GM12874 (cell line): ENCODE measurements at regions not wholly inside any gene's neighbourhood (a gene's known extent, or its start where the extent isn't known, plus 50 kb on each side); places are given as distances from the start of the nearest gene placed in this dataset.

Source experiments
- CTCF ChIP-seq: IDR thresholded peaks from 2 replicates; pipeline ENCODE4 v1.5.1; 2011; ENCODE audit warnings: low read depth, mild to moderate bottlenecking, control low read depth, low read length, moderate library complexity; ENCODE audit not compliant: insufficient read depth

DNA sequence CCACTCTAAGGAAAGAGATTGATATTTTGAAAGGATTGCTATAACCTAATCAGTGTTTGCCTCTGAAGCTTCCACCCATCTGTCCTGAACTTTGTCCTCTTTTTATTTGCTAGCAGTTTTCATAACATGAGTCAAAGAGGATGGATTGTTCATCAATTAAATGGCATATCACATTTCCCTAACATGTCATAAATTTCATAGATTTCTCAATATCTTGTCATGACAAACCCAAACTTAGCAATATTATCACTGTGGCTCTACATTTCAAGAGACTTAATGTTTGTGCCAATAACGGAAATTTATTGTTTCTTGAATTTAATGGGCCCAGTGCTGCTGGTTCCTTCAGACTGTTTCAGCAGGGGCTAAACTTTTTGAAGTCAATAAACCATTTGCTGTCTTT, 330.3 kb downstream of the CAAP1 start:
- TF ChIP-seq CTCF, result no peak

DNA sequence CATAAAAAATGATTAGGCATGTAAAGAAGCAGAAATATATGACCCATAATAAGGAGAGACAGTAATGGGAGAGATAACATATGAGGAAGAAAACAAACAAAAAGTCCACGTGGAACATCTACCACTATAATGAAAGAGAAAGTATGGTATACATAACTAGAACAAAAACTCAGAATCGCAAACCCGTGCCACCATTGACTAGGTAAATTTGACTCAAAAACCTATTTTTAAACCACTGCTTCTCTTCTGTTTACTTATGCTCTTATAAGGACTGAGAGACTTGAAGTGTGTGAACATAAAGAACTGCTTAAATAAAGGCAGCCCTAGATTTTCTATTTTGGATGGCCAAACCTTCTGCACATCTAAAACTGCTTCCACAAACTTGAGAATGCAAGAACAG, 330.7 kb downstream of the CAAP1 start:
- no peak for TF ChIP-seq CTCF

DNA sequence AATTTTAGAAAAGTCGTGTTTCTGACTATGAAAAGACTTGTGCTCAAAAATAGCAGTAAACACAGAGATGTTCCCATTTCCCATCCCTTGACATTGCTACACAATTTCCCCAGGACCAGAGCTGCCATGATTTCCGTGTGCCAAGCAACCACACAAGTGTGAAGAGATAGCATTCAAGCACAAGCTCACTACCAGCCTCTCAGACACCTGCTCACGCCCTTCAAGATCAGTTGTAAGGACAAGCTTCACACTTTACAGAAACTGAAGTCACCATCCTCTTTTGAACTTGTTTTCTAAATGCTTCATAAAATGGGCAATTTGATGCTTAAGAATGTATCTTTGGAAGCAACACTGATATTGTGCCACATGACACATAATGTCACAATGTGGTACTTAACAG, 333.1 kb downstream of the CAAP1 start:
- TF ChIP-seq CTCF, result no peak

GRCh38 chr9:26551971-26552370, 340.6 kb downstream of the CAAP1 start:
- TF ChIP-seq CTCF, result no peak

- TF ChIP-seq CTCF, result no peak
Measured at GRCh38 chr9:26551451-26551850, 341.2 kb downstream of the CAAP1 start.

DNA sequence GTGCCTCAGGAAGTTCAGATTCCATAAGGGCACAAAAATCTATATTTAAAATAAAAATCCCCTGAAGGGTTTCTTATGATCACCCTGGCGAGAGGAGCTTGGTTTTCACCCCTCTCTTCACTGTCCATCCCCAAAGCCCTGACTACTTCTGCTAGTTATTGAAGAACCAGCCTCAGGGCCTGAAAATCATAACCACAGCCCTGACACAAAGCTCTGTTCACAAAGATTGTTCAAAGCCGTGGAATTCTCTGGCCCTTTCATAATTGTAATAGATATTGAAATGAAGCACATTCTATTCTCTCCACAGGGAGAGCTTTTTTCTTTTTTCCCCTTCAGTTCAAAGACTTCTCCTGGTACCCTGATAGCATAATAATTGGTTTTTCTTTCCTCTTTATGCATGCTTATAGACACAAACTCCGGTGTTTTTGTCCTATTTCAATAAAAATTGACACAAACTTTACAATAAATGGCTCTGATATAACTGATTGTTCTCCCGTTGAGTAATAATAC, 343.8 kb downstream of the CAAP1 start:
- no peak for TF ChIP-seq CTCF

- TF ChIP-seq CTCF, result no peak
Measured at GRCh38 chr9:26539867-26540493, 352.6 kb downstream of the CAAP1 start.
